ENCODE measurements at regions not wholly inside any gene's neighbourhood (a gene's known extent, or its start where the extent isn't known, plus 50 kb on each side); places are given as distances from the start of the nearest gene placed in this dataset.
"Not testable (repeated sequence)": the region's sequence is repeated elsewhere in the genome, so short reads cannot be mapped to it uniquely, and the experiment has no call there.

GRCh38 chr11:38530226-38530625, 1932.2 kb upstream of the RAG2 start:
- intact Hi-C loops (cut with micrococcal nuclease) = no loop called here
- H3K4me1 ChIP-seq = no peaks in the 10 kb centered on the region
- DNase-seq = no peak
- H3K36me3 ChIP-seq = no peaks in the 10 kb centered on the region
- H3K4me3 ChIP-seq = no peak overlapping the region
- no peaks in the 10 kb centered on the region for H3K27me3 ChIP-seq (ENCODE audit: low read depth)
- peaks cover 48% of the 10 kb centered on the region for H3K9me3 ChIP-seq (replicated peaks)
- no peak overlapping the region for H3K27ac ChIP-seq (replicated peaks)
- no peak for TF ChIP-seq CTCF (IDR thresholded peaks at IDR 0.05; ENCODE audit: borderline replicate concordance)

GRCh38 chr11:38524945-38525344, 1926.9 kb upstream of the RAG2 start:
- no peak for TF ChIP-seq CTCF (IDR thresholded peaks at IDR 0.05; ENCODE audit: borderline replicate concordance)
- intact Hi-C loops (cut with micrococcal nuclease) = no loop called here
- Histone ChIP-seq H3K4me1 (no peaks in the 10 kb centered on the region), H3K27me3 (ENCODE audit: low read depth) (no peaks in the 10 kb centered on the region), H3K27ac (replicated peaks) (no peak overlapping the region), H3K36me3 (no peaks in the 10 kb centered on the region), H3K4me3 (no peak overlapping the region), H3K9me3 (replicated peaks) (peaks cover 70% of the 10 kb centered on the region)
- no peak for DNase-seq

GRCh38 chr11:38517991-38518390, 1920.0 kb upstream of the RAG2 start:
- Histone ChIP-seq H3K27me3 (ENCODE audit: low read depth) (no peaks in the 10 kb centered on the region), H3K4me3 (no peak overlapping the region), H3K4me1 (no peaks in the 10 kb centered on the region), H3K36me3 (no peaks in the 10 kb centered on the region), H3K27ac (replicated peaks) (no peak overlapping the region), H3K9me3 (replicated peaks) (peaks cover 60% of the 10 kb centered on the region)
- no peak for DNase-seq
- no peak for TF ChIP-seq CTCF (IDR thresholded peaks at IDR 0.05; ENCODE audit: borderline replicate concordance)
- intact Hi-C loops (cut with micrococcal nuclease) = no loop called here

GRCh38 chr11:38512830-38513229, 1914.8 kb upstream of the RAG2 start:
- H3K4me3 ChIP-seq; H3K36me3 ChIP-seq; H3K4me1 ChIP-seq; DNase-seq; H3K27ac ChIP-seq (replicated peaks); intact Hi-C loops (cut with micrococcal nuclease); H3K27me3 ChIP-seq (ENCODE audit: low read depth): not testable (repeated sequence)
- peaks cover 31% of the 10 kb centered on the region for H3K9me3 ChIP-seq (replicated peaks)

GRCh38 chr11:38510041-38510440, 1912.0 kb upstream of the RAG2 start:
- H3K27me3 ChIP-seq (ENCODE audit: low read depth) = no peaks in the 10 kb centered on the region
- TF ChIP-seq CTCF (IDR thresholded peaks at IDR 0.05; ENCODE audit: borderline replicate concordance) = no peak
- H3K4me1 ChIP-seq = no peaks in the 10 kb centered on the region
- no peaks in the 10 kb centered on the region for H3K36me3 ChIP-seq
- intact Hi-C loops (cut with micrococcal nuclease) = no loop called here
- no peak for DNase-seq
- H3K9me3 ChIP-seq (replicated peaks) = peaks cover 20% of the 10 kb centered on the region
- H3K27ac ChIP-seq (replicated peaks) = no peak overlapping the region
- no peak overlapping the region for H3K4me3 ChIP-seq

GRCh38 chr11:38503876-38504275, 1905.8 kb upstream of the RAG2 start:
- H3K4me3 ChIP-seq = no peak overlapping the region
- H3K27me3 ChIP-seq (ENCODE audit: low read depth) = no peaks in the 10 kb centered on the region
- H3K36me3 ChIP-seq = no peaks in the 10 kb centered on the region
- intact Hi-C loops (cut with micrococcal nuclease) = no loop called here
- no peak for TF ChIP-seq CTCF (IDR thresholded peaks at IDR 0.05; ENCODE audit: borderline replicate concordance)
- no peak for DNase-seq
- no peaks in the 10 kb centered on the region for H3K4me1 ChIP-seq
- no peak overlapping the region for H3K27ac ChIP-seq (replicated peaks)
- peaks cover 32% of the 10 kb centered on the region for H3K9me3 ChIP-seq (replicated peaks)

Data from left ventricle myocardium inferior (tissue), 1 donor.